Endothelial cell of umbilical vein (primary cell): ENCODE measurements at regions not wholly inside any gene's neighbourhood (a gene's known extent, or its start where the extent isn't known, plus 50 kb on each side); places are given as distances from the start of the nearest gene placed in this dataset.

Source experiments
- BruUV-seq: library from RNA; stranded (reverse); fragments of 400-500 nt; replicated peaks from 2 replicates; lab custom pipeline; 2021; lab: Mats Ljungman, UMichigan
- CTCF ChIA-PET: fragments of 300-600, 350-600 bp; sonication (Branson Sonifier 250); formaldehyde crosslinking; loops from one replicate; lab custom pipeline; 2021; ENCODE audit warnings: antibody characterized with exemption, inconsistent platforms; lab: Charles Lee
- POLR2A ChIA-PET: fragments of 300-600, 350-600 bp; sonication (Branson Sonifier 250); formaldehyde crosslinking; loops from one replicate; lab custom pipeline; 2021; ENCODE audit warnings: antibody characterized with exemption, inconsistent platforms; lab: Charles Lee
- DNase-seq: peaks from one replicate; pipeline ENCODE4 v3.0.0-alpha.2; 2011; ENCODE audit warnings: low read depth, low spot score
- FAIRE-seq: peaks from 2 replicates; lab custom pipeline; 2011; peaks lifted over from hg19 to GRCh38; lab: Jason Lieb, UNC
- H2AFZ ChIP-seq: 2 replicates; pipeline ENCODE4 v1.6.0; 2012; ENCODE audit warnings: low read depth, low read length, control low read depth, inconsistent platforms
- H3K27ac ChIP-seq: 2 replicates; pipeline ENCODE4 v1.5.1; 2011; ENCODE audit warnings: low read depth, mild to moderate bottlenecking, control low read depth, low read length, moderate library complexity; ENCODE audit not compliant: insufficient read depth
- H3K27me3 ChIP-seq, 2 experiments: 2 replicates each; pipeline versions ENCODE4 v1.6.0 to v1.6.1; 2011; ENCODE audit warnings: low read length in 2 of 2, mixed read lengths in 1 of 2; ENCODE audit not compliant: control insufficient read depth in 2 of 2, insufficient read depth in 2 of 2
- H3K36me3 ChIP-seq, 2 experiments: 2 replicates in 1 of 2; 3 replicates in 1 of 2; pipeline ENCODE4 v1.5.1; 2011; ENCODE audit warnings: low read length in 2 of 2, mild to moderate bottlenecking in 1 of 2, moderate library complexity in 1 of 2; ENCODE audit not compliant: control insufficient read depth in 2 of 2, insufficient read depth in 2 of 2; ENCODE audit errors: extremely low read depth in 1 of 2
- H3K4me1 ChIP-seq: 3 replicates; pipeline ENCODE4 v1.5.1; 2011; ENCODE audit warnings: mild to moderate bottlenecking, low read length; ENCODE audit not compliant: control insufficient read depth, insufficient read depth; ENCODE audit errors: extremely low read depth
- H3K4me2 ChIP-seq: 2 replicates; pipeline ENCODE4 v1.6.1; 2011; ENCODE audit warnings: low read length, control low read depth, mixed read lengths; ENCODE audit not compliant: insufficient read depth
- H3K4me3 ChIP-seq, 3 experiments: fragments of 200-600 bp in 1 of 3; sonication (generic), shearing (Covaris generic) in 1 of 3; replicated peaks in 1 of 3; 2 replicates each; pipeline ENCODE4 v1.5.1; 2011 to 2016; ENCODE audit warnings: control low read depth in 3 of 3, low read length in 3 of 3, mild to moderate bottlenecking in 2 of 3, inconsistent platforms in 1 of 3, low read depth in 1 of 3, moderate library complexity in 1 of 3; ENCODE audit not compliant: insufficient read depth in 1 of 3
- H3K79me2 ChIP-seq: 2 replicates; pipeline ENCODE4 v1.6.0; 2012; ENCODE audit warnings: low read length, inconsistent platforms; ENCODE audit not compliant: control insufficient read depth, insufficient read depth
- H3K9ac ChIP-seq: replicated peaks from 2 replicates; pipeline ENCODE3; 2011; ENCODE audit warnings: low read length, control low read depth; ENCODE audit not compliant: insufficient read depth; ENCODE audit errors: extremely low read depth
- H3K9me1 ChIP-seq: replicated peaks from 3 replicates; pipeline ENCODE4 v1.6.0; 2011; ENCODE audit warnings: mild to moderate bottlenecking, low read length; ENCODE audit not compliant: control insufficient read depth, insufficient read depth; ENCODE audit errors: extremely low read depth
- H3K9me3 ChIP-seq: replicated peaks from 2 replicates; pipeline ENCODE4 v1.5.1; 2012; ENCODE audit warnings: low read length, inconsistent platforms; ENCODE audit not compliant: control insufficient read depth, insufficient read depth
- H4K20me1 ChIP-seq: replicated peaks from 2 replicates; pipeline ENCODE3; 2011; ENCODE audit warnings: mild to moderate bottlenecking, low read length; ENCODE audit not compliant: control insufficient read depth, insufficient read depth; ENCODE audit errors: extremely low read depth
- EZH2 ChIP-seq: IDR thresholded peaks from 2 replicates; pipeline ENCODE4 v1.6.1; 2012; ENCODE audit warnings: borderline replicate concordance, low read depth, mild to moderate bottlenecking, moderate library complexity, low read length, inconsistent platforms; ENCODE audit not compliant: severe bottlenecking
- FOS ChIP-seq: IDR thresholded peaks from 2 replicates; pipeline ENCODE4 v1.6.1; 2011; ENCODE audit warnings: mild to moderate bottlenecking, low read length, moderate library complexity, borderline replicate concordance; ENCODE audit not compliant: insufficient read depth
- GATA2 ChIP-seq: IDR thresholded peaks from 2 replicates; pipeline ENCODE4 v1.7.0; 2011; ENCODE audit warnings: low read depth, mild to moderate bottlenecking, moderate library complexity, mixed read lengths, low read length; ENCODE audit not compliant: insufficient read length, insufficient read depth
- JUN ChIP-seq: IDR thresholded peaks from 2 replicates; pipeline ENCODE4 v1.6.1; 2011; ENCODE audit warnings: borderline replicate concordance, low read depth; ENCODE audit not compliant: insufficient read length, insufficient read depth
- MYC ChIP-seq: IDR thresholded peaks from one replicate; pipeline ENCODE4 v1.6.1; 2011; ENCODE audit warnings: mild to moderate bottlenecking, low read depth, low read length
- POLR2A ChIP-seq: IDR thresholded peaks from 2 replicates; pipeline ENCODE4 v1.6.1; 2012; ENCODE audit warnings: low read depth, mild to moderate bottlenecking, control low read depth, low read length
- POLR2AphosphoS5 ChIP-seq: IDR thresholded peaks from 2 replicates; pipeline ENCODE4 v1.6.1; 2012; ENCODE audit warnings: low read depth, mild to moderate bottlenecking, control low read depth, low read length, moderate library complexity; ENCODE audit not compliant: insufficient read depth
- dilution Hi-C: fragments of 300-500 bp; cut with MboI; formaldehyde crosslinking; loops from one replicate; pipeline ENCODE4 v1.15.0; 2019; ENCODE audit warnings: low sequenced_read_pairs; ENCODE audit not compliant: extremely low pct_ligation_motif_present
- intact Hi-C: fragments of 100-400 bp; cut with micrococcal nuclease; formaldehyde crosslinking; loops from one replicate; pipeline ENCODE4 v1.10.0; 2022
- TF ChIP-seq, protein P1 (sequence below): IDR thresholded peaks from 2 replicates; pipeline ENCODE4 v1.6.1; 2011; ENCODE audit not compliant: insufficient read depth, insufficient read length
- TF ChIP-seq, protein P2 (sequence below), 2 donors: IDR thresholded peaks; 1 replicate in 1 of 2; 2 replicates in 1 of 2; pipeline ENCODE4 v1.5.1; 2011; ENCODE audit warnings: low read length in 2 of 2, mild to moderate bottlenecking in 2 of 2, moderate library complexity in 2 of 2, control low read depth in 1 of 2, inconsistent platforms in 1 of 2, low read depth in 1 of 2; ENCODE audit not compliant: insufficient read depth in 1 of 2; ENCODE audit errors: extremely low read depth in 1 of 2

DNA sequence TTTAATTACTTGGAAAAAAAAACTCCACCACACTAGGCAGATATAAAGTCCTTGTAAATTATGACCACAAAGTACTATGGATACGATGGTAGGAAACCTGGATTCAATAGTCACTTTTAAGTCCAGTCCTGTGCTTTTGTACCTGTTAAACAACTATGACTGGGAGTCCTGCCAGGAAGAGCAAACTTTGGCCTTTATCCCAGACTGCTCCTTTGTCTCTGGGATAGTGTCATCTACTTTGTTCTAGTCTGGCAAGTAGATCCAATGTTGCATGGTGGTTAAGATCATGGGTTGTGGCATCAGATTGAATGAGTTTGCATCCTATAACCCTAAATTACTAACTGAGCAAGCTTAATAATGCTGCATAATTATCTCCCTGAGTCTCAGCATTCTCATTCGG lies 175.3 kb upstream of the FGF13 start:
- H3K9me1 ChIP-seq = no peaks in the 10 kb centered on the region
- H3K4me2 ChIP-seq = no peak overlapping the region
- intact Hi-C loops = no loop called here
- H3K4me1 ChIP-seq = no peaks in the 10 kb centered on the region
- DNase-seq = no peak
- no peak for TF ChIP-seq FOS
- TF ChIP-seq JUN = no peak
- TF ChIP-seq, protein P1, sequence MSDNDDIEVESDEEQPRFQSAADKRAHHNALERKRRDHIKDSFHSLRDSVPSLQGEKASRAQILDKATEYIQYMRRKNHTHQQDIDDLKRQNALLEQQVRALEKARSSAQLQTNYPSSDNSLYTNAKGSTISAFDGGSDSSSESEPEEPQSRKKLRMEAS = no peak
- TF ChIP-seq POLR2AphosphoS5 = no peak
- no peak for TF ChIP-seq MYC
- TF ChIP-seq, protein P2, sequence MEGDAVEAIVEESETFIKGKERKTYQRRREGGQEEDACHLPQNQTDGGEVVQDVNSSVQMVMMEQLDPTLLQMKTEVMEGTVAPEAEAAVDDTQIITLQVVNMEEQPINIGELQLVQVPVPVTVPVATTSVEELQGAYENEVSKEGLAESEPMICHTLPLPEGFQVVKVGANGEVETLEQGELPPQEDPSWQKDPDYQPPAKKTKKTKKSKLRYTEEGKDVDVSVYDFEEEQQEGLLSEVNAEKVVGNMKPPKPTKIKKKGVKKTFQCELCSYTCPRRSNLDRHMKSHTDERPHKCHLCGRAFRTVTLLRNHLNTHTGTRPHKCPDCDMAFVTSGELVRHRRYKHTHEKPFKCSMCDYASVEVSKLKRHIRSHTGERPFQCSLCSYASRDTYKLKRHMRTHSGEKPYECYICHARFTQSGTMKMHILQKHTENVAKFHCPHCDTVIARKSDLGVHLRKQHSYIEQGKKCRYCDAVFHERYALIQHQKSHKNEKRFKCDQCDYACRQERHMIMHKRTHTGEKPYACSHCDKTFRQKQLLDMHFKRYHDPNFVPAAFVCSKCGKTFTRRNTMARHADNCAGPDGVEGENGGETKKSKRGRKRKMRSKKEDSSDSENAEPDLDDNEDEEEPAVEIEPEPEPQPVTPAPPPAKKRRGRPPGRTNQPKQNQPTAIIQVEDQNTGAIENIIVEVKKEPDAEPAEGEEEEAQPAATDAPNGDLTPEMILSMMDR (IDR thresholded peaks at IDR 0.05; ENCODE audit: extremely low read depth in 1 of 2, insufficient read depth in 1 of 2, low read depth in 1 of 2, low read length in 2 of 2) = no peak
- TF ChIP-seq POLR2A = no peak
- no peak for TF ChIP-seq EZH2
- TF ChIP-seq GATA2 = no peak
- H3K27ac ChIP-seq = no peak overlapping the region
- H3K4me3 ChIP-seq = no peak overlapping the region
- no peaks in the 10 kb centered on the region for H3K36me3 ChIP-seq
- H3K9ac ChIP-seq = no peak overlapping the region
- H4K20me1 ChIP-seq = no peaks in the 10 kb centered on the region
- CTCF ChIA-PET = no interaction called here
- no peaks in the 10 kb centered on the region for H3K79me2 ChIP-seq
- dilution Hi-C loops = no loop called here
- POLR2A ChIA-PET = no interaction called here
- H3K27me3 ChIP-seq = no peaks in the 10 kb centered on the region
- H2AFZ ChIP-seq = no peak overlapping the region
- no peaks in the 10 kb centered on the region for H3K9me3 ChIP-seq
- no TSS peak for BruUV-seq
- FAIRE-seq = no peak
